Embryonic facial prominence (tissue), 1 donor: ENCODE measurements at regions not wholly inside any gene's neighbourhood (a gene's known extent, or its start where the extent isn't known, plus 50 kb on each side); places are given as distances from the start of the nearest gene placed in this dataset.

Experiments used
- DNase-seq: peaks from one replicate; pipeline ENCODE4 v3.0.0-alpha.2; 2016; ENCODE audit errors: extremely low spot score

DNA sequence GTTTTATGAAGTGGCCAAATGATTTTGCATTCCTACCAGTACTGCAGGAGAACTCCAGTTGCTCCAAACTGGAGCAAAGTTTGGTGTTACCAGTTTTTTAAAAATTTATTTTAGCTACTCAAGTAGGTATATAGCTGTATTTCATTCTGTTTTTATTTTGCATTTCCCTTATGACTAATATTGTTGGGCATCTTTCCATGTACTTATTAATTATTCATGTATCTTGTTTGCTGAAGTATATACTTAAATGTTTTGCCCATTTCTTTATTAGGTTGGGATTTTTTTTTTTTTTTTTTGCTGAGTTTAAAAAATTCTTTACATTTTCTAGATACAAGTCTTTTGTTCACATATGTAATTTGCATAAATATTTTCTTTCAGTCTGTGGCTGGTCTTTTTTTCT, 386.6 kb upstream of the DAB2 start:
- no peak for DNase-seq

DNA sequence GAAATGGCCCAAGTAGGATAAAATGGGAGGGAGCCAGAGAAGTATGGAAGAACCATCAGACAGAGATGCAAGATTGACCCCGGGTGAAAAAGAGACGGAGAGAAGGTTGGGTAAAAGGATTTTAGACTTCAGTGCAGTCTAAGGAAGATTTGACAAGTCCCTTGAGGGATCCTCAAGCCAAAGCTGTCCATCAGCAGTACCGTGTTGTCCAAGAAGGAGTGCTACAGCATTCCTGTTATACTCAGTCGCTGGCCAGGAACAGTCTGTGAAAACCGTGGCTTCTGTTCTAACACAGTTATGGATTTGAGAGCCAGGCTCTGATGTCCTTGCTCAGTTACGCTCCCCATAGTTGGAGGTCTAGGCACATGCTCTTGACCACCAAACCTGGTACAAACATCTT, 383.9 kb upstream of the DAB2 start:
- DNase-seq, result no peak

DNA sequence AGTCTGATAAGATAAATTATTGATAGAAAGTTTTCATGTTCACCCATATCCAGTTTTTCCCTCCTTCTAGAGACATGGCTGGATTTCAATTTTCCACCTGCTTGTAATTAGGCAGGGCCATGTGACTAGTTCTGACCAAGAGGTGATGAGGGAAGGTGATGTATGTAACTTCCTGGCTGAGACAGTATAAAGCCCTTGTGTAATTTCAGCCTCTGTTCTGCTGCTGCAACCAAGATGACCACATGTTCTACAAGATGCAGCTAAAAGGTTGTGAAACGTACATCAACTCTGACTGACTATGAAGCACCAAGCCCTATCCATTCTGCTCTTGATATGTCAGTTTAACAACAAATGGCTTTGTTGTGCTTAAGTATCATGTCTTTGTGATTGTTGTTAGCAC, 376.5 kb upstream of the DAB2 start:
- no peak for DNase-seq

DNA sequence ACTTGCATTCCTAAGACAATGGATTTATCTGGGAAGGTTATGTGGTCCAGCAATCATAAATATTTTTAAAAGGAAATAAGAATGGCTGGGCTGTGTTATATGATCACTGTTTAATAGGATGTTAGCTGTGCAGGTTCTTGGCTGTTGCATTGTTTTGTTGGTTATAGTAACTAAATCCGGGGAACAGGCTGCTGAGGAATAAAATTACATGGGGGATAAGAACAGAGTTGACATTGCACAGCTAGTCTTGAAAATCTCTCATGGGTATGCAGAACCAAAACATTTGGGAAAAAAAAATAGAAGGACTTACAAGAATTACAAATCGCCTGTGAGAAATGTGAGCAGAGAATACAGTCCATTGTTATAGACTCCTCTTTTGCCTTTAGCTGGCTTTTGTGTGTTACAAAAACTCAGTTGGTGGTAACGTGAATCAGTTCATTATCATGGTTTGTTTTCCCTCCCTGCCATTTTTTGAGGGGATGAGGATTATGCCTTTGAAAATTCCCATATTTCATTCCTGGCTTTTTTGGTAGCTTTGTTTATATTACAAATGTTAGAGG, 375.3 kb upstream of the DAB2 start:
- DNase-seq, result no peak

DNA sequence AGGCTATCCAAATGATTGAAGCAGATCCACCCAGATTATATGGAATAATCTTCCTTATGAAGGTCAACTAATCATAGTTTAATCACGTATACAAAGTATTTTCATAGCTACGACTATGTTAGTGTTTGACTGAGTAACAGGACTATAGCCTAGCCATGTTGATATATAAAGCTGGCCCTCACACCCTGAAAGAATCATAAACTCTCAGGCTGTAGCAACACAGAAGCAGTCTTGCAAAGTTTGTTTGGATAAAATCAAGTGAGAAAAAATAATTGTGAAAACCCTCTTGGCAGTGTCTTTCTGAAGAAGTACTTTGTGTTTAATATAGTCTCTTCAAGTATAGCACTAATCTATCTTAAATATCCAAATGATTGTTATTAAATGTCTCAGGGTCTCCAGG, 374.5 kb upstream of the DAB2 start:
- no peak for DNase-seq

DNA sequence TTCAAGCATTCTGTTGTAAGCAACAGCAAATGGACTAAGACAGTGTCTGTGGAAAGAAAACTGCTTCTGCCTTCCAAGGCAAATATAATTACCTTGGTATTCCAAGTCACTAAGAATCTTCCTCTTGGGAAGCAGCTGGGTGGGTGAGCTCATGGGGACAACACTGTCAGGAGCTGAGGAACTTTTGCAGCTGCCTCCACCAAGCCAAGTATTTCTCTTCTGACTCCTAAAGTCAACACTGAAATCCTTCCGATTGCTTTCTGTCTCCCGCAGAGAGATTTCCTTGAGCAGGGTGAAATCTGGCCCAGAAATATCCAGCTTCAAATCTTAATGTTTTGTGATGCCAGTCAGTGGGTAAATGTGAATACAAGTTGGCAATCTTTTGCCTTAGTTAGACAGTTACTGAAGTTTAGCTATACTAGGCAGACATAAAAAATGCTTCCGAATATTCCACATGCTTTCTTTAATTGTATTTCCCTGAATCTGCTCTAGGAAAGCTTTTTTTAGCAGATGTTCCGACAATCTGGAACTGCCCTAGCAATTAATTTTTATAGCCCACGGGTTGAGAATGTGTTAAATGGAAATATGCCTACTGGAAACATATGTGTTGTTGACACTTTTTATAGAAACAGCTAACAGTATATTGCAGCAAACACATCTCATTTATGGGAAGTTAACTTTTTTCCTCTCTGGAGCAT, 369.9 kb upstream of the DAB2 start:
- DNase-seq, result no peak

DNA sequence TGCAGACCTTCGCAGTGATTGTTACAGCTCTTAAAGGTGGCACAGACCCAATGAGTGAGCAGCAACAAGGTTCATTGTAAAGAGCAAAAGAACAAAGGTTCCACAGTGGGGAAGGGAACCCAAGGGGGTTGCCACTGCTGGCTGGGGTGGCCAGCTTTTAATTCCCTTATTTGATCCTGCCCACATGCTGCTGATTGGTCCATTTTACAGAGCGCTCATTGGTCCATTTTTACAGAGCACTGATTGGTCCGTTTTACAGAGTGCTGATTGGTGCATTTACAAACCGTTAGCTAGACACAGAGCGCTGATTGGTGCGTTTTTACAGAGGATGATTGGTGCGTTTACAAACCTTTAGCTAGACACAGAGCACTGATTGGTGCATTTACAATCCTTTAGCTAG, 360.6 kb upstream of the DAB2 start:
- DNase-seq, result no peak

DNA sequence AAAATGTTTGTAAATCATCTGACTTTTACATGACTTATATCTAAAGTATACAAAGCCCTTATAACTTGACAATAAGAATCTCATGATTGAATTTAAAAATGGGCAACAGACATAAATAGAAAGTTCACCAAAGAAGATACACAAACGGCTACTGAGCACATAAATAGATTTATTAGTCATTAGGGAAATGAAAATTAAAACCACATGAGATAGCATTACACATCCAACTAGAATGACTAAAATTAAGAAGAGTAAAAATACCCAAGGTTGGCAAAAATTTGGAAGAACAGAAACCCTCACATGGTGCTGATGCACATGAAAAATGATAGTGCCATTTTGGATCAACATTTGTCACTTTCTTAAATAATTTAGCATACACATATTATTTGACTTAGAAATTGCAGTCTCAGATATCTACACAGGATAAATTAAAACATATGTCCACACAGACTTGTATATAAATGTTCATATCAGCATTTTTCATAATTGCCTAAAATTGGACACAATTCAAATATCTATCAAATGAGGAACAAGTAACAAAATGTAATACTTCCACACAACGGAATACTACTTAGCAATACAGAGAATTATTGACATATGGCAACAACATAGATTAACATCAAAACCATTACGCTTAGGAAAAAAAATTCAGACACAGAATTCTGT, 359.1 kb upstream of the DAB2 start:
- DNase-seq, result no peak

DNA sequence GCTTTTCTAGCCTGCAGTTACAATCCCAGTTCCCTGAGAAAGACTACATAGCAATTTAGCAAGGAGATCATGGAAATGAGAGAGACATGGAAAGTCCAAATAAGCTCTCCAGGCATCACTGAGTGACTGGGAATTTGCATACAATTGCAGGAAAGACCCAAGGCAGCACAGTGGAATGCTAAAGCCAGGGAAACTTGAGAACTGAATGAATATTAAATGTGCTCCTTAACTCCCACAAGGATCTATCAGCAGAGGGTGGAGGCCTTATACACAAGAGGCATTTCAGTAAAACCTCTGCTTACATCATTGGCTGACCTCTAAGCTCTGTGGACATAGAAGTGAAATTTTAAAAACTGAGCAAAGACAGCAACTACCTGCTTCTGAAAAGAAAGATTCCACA, 355.6 kb upstream of the DAB2 start:
- no peak for DNase-seq

DNA sequence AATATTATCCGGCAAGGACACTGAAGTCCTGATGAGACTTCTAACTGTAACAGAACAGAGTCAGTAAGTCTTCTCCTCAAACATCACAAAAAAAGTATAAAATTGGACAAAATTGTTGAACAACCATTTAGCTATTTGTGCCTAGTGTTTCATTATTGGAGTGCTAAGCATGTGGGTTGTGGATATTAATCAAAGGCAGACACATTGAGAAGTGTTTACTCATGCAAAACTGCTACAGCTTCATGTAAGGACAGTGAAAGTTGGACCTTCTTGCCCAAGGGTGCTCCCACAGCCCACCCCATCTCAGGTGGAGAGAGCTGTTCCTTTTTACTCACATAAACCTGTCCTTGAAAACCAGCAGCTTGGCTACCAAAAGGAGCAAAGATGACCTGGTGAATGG, 355.1 kb upstream of the DAB2 start:
- DNase-seq, result no peak

DNA sequence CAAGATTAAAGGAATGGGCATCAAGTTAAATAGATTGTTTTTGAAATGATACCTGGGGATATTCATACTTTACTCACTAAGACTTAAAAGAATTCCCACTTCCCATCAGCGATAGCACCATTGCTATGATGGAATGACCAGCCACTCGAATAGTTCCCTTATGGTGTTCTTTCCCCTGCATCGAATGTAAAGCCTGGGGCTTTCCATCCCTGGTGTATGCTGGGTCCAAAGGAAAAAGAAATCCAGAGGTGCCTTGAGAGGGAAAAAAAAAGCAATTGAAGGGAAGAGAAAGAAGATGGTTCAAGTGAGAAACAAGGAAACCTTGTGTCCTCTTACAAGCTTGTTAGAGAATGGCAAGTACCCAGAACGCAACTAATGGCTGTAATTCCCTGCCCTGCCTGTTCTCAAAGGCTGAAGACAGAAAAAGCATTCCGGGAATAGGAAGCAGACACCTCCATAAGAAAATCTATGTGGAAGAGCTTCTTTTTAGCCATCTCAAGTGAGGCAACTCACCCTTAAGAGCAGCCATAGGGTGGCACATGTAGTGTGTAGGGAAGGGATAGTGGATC, 351.1 kb upstream of the DAB2 start:
- DNase-seq, result no peak

DNA sequence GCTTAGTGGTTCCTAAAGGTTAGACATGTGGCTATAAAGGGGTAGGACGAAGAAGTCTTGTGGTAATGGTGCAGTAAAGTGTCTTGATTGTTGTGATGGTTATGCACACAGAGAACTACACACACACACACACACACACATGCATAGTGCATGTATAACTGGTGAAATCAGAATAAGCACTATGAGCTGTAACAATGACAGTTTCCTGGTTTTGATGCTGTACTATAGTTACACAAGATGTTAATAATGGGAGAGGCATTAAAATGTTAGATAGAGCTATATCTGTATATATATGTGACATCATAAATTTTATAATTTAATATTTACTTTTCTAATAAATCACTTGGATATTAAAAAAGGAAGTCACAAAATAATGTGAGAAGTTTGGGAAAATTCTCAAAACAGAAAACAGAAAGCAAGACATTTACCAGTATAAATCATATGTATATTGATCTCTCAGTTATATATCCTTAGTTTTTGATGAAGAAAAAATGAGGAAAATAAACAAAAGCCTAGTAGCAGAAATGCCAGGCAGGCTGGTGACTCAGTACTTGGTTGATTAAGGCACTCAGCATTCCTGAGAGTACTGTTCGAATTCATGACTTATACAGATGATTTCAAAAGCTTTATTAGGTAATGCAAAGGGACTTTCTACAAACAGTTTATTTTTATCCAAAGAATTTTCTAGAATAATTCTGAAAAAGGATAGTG, 350.5 kb upstream of the DAB2 start:
- no peak for DNase-seq

DNA sequence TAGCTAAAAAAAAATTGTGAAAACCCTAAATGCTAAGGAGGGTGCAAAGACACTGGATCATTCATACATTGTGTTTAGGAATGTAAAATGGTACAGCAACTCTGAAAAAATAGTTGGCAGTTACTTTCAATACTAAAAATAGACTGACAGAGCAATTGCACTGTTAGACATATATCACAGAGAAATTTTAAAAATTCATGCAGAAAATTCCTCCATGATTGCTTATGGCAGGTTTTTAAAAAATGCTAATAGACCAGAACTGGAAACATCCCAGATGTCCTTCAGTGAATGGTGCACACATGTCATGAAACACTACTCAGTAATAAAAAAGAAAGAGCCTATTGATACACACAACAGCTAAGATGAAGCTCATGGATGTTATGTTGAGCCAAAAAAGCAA, 349.8 kb upstream of the DAB2 start:
- DNase-seq, result no peak

DNA sequence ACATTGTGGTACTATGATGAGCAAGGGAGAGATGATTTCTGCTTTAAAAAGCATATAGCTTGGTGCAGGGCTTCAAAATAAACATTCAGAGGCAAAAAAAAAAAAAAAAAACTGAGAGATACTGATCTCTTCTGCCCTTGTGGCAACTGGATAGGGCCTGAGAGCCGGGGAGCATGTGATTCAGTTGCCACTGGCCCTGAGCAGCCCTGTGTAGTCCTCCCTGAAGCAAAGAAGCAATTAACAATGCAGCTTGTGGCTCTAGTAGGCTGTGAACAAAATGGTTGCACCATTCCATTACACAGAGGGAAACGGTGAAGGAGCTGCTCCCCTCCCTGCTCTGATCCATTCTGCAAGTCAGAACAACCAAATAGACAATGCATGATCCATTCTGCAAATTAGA, 347.5 kb upstream of the DAB2 start:
- no peak for DNase-seq

DNA sequence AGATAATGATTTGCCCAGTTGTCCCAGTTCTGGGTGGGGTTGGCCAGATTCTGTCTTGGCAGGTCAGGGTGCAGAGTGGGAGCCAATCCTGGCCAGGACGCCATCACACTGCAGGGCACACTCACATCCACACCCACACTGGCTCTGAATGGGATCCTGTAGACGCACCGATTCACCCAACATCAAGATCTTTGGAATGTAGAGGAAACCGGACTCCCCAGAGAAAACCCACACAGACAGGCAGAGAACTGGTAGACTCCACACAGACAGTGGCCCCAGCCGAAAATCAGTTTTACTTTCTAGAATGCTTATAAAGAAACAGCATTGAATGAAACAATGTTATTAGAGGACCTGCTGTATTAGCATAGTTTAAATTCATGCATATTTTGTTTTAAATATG, 343.1 kb upstream of the DAB2 start:
- DNase-seq, result no peak

DNA sequence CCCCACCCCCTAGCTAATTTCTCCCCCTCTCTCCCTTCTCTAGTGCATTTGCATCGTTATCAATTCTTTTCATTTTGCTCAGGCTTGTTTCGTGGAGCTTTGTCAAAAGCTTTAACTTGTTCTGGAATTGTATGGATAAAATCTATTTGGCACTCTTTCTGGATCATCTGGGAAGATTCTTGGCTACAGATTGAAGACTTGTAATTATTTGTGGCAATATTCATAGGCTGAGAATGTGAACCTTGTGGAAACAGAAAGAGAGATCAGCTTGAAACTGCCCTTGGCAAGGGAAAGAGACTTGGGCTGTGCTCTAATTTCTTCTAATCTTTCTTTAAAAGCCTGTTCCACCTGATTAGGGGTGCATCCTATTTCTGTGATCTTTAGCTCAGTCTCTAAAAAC, 340.6 kb upstream of the DAB2 start:
- DNase-seq, result no peak

DNA sequence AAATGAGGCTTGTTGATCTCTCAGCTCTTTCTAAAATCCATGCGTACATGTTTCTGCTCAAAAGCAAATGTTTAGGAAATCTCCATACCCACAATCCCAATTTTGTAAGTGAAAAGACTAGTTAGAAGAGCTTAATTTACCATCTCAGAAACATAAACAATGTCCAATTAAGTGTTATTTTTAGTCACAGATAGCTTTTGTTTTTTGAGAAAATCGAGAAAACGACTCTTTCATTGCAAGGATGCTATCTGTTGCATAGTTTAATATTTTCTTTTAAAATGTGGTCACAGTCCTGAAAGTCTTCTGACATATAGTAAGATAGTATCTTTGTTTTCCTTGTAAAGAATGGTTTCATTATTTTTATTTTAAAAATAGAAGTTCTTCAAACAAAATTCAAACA, 338.0 kb upstream of the DAB2 start:
- no peak for DNase-seq

DNA sequence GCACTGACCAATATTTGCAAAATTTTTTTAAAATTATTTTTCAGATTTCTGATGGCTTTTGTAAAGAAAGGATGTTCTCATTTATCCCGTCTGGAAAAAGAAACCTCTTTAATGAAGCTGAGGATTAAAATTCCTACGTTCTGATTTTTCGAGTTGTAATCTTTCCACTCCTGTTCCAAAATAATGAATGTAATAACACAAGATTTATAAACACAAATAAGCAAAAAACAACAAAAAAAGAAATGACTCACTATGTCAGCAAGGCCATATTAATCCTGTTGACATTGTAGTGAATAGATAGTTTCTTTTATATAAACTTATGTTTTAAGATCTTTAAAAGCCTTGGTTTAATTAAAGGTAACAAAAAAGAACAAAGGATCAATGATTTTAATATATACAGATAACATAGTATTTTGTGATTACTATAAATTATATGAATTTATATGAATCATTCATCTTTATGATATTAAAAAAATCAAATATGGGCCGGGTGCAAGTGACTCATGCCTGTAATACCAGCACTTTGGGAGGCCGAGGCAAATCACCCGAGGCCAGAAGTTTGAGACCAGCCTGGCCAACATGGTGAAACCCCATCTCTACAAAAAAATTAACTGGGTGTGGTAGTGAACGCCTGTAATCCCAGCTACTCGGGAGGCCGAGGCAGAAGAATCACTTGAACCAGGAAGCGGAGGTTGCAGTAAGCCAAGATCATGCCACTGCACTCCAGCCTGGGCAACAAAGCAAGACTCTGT, 336.6 kb upstream of the DAB2 start:
- DNase-seq, result no peak

DNA sequence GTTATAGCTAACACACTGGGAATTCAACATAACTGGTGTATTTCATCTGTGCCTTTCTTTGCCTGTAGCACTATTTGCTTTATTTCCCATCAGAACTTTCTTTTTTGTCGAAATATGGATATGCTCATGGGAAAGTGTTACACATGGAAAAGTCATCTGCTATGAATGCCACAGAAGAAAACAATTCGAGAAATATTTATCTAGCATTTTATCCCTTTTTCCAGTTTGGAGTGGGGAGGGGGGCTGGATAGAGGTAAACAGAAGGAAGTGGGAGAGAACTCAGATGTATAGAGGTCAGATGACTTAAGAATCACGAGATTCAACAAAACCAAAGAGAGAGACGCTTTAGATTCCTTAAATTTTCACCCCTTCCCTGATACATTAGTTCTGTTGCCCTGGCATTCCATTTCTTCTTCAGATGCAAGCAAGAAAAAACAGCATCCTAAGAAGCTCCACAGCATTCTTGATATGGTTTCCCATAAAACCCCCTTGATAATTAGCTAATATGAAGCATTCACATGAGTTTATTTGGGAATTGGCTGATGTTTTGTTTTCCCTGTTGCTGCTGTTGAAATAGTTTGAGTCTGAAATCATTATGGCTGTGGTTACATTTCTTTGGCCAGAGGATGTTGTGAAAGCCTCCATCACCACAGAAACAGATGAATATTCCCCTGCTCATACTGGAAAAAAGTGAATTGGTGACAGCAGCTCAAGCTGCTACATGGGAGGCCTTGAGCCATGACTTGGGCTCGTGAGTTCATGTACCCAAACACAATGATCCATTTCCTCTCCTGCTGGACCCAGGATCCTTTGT, 335.8 kb upstream of the DAB2 start:
- DNase-seq, result no peak

DNA sequence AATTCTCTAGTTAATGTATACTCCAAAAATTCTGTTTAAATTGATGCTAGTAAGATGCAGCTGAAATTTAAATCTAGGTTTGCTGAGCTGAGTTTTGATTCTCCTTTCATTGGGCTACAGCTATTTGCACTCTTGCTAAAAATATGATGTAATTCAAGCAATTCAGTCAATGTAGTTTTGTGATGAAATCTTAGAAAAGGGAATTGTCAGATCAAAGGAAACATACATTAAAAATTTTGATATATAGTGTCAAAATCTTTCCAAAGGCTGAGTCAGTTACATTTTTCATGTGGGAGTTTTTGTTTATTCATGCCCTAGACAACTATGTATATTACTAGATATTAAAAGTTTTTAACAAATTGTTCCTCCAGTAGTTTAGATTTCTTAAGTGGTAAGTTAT, 334.9 kb upstream of the DAB2 start:
- no peak for DNase-seq

DNA sequence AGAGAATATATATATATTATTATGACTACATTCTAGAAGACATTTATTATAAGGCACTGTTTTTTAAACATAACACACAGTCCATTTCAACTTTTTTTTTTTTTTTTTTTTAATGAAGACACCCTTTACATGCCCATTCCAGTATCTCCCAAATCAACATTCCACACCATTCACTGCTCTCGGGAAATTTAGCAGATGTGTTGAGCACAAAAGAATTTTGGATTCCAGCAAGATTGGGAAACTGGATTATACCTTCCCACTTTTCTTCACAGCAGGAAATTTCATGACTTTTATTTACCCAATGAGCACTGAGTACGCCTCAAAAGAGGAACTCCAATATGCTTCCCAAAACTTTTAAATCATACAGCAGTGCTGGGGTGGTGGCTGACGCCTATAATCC, 333.6 kb upstream of the DAB2 start:
- no peak for DNase-seq
